ENCODE measurements at regions not wholly inside any gene's neighbourhood (a gene's known extent, or its start where the extent isn't known, plus 50 kb on each side); places are given as distances from the start of the nearest gene placed in this dataset.
A peak's percentile ranks its signal among the peaks of the same experiment; 100 is the strongest.

DNA sequence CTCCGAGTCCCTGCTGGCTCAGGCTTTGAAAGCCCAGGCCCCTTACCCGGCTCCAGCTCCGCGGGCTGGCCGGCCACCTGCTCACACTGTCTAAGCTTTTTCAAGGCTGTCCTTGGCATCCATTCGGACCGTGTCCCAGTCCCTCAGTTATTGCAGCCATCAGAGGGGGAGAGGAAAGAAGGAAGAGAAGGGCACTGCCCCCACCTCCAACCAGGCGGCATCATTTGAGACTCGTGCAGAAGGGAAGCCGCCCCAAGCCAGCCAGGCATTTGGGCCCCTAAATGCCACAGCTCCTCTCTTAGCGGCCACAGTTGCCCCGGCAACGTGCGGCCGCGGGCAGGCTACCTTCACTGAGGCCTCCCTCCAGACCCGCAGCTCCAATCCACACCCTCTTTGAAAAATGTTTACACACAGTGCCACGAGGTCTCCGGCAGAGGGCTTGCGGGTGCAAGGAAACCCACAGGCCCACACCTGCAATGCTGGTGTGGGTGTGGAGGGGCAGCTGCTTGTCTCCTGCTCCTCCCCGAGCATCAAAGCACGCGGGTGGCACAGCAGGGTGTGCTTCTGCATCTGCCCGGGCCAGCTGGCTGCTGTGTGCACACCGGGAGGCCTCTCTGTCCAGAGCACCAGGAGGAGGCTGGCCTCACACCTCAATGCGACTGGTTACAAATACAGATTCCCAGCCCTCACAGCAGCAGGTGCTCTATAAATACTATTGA lies 124.4 kb downstream of the CTTN start:
- peak; percentile 35 for DNase-seq

DNA sequence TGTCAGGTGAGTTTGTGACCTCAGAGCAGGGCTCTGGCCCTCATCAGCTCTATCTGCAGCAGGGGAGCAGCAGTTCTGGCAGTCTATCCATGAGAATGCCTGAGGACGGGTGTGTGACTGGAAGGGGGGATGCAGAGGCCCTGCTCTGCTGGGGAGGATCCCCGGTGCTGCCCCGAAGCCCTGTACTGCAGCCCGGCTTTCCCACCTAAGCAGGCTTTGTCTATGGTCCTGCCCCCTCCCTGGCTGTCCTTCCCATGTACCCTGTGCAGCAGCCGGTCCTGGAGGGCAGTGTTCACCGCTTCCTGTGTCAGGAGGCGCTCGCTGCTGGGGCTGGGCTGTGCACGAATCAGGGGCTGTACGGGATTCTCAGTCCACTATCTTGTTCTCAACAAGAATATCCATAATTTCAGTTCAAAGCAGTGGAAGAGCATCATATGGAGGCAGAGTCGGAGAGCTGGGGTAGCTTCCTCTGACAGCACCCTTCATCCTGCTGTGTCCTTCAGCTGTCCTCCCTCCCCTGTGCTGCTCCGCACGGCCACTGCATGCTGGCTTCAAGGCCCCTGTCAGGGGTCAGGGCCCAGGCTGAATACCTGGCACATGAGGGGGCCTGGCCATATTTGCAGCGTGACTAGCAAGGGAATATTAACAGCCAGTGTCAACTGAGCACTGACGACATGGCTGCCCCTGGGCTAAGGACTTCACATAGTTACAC lies 125.2 kb downstream of the CTTN start:
- no peak for DNase-seq

DNA sequence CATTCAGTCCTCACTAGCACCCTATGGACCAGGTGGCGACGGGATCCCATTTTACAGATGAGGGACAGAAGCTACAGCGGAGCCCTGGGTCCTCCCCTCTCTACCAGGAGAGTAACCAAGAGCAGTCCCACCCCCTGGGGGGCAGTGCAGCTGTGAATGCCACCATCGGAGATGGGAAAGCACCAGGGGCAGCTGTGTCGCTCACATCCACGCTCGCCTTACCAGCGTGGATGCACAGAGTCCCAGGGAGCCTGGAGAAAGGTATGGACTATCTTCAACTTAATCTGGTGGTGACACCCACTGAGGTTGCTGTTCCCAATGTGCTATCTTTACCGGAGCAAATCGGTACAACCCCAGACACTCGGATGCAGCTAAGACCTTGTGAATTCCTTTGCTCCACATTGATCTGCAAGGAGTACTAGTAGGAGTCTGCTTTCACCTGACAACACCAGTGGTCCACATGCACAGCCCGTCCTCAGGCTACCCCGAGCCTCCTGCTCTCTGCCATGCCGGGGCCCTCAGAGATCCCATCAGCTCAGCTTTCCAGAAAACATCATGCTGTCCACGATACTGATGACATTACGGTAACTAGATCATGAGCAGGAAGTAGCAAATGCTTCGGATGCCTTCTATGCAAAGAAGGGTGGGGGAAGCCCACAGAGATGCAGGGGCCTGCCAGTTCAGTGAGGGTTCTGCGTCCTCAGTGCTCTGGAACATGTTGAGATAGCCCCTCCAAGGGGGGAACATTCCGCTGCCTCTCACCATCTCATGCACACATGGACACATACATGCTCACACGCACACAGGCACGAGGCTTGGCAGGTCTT lies 126.0 kb downstream of the CTTN start:
- no peak for DNase-seq

DNA sequence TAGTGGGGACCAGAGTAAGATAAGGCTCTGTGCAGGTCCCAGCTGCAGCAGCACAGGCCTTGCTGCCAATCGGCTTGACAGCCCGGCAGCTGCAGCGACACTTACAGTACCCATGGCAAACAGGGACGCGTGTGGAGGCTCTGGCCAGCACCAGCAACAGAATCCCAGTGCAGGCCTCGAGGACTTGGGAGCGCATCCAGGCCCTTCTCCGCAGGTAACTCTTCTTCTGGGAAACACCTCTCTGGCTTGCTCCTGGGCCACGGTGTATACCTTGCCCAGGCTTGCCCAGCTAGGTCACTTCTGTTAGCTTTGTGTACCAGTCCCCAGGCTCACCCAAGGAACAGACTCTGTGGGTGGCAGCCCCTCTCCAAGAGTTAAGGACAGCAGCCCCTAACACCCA lies 126.7 kb downstream of the CTTN start:
- no peak for DNase-seq

DNA sequence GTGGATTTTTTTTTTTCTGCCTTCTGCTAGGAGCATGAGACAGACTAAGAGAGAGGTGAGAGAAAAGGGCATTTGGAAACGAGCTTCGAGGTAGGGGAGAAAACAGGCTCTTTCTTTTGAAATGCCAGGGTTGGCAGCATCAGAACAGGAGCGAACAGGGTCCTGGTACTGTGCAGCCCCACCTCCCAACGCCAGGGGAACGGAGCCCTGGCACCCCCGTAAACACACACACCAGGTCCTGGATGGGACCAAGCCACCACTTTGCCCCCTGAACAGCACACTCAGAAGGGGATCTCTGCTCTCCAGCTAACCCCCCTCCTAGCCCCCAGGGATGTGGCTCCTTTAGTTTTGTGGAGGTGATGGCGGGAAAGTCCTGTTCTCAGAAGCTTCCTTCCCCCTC lies 127.1 kb downstream of the CTTN start:
- DNase-seq, result no peak

DNA sequence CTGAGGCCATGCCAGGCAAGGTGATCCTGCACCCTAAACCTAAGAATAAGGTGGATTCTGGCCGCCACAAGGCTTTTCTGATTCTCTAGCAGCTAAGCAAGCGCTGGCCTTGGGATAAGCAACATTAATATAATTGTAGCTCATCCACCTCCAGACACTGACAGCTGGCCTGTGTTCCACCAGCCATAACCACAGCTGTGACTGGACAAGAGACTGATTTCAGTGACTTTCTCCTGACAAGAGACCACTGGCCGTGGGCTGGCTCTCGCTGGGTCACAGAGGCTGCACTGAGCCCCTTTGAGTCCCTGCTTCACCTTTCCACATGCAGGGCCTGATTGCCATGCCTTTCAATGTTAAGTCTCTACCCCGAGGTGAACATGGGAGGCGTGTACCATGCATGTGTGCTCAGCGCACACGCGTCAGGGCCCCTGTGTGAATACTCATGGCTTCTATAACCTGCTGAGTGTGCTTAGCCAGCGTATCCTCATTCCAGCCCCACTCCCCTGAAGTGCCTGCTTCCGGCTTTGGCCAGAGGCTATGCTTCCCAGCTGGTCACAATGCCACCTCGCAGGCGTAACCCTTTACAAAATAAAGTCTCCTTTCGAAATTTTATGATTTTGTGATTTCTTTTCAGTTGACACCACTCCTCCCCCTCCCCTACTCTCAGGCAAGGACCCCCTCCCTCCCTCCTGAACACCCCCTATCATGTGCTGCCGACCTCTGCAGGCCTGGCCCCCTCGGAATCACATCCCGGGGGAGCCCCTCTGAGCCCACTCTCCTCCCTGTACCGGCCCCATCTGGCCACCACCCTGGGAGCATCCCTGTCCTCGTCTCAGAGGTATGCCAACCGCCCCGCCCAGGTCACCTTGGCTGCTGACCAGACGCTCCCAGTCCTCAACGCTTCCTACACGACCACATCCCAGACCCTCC lies 128.1 kb downstream of the CTTN start:
- DNase-seq, result peak; percentile 40

DNA sequence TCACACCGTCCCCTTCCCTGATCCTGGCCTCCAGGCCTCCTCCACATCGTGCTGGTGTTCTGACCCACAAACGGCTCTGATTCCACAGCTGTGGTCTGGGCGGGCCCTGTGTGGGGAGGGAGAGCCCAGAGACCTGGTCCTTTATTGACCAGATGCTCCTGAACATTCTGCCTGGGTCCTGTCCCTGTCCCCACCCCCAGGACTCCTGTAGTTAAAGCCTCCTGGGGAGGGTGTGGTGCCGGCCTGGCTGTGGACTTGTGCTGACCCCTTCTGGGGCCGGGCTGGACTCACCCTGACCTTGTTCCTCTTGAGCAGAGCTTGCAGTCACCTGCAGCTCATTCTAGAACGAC lies 128.7 kb downstream of the CTTN start:
- no peak for DNase-seq

DNA sequence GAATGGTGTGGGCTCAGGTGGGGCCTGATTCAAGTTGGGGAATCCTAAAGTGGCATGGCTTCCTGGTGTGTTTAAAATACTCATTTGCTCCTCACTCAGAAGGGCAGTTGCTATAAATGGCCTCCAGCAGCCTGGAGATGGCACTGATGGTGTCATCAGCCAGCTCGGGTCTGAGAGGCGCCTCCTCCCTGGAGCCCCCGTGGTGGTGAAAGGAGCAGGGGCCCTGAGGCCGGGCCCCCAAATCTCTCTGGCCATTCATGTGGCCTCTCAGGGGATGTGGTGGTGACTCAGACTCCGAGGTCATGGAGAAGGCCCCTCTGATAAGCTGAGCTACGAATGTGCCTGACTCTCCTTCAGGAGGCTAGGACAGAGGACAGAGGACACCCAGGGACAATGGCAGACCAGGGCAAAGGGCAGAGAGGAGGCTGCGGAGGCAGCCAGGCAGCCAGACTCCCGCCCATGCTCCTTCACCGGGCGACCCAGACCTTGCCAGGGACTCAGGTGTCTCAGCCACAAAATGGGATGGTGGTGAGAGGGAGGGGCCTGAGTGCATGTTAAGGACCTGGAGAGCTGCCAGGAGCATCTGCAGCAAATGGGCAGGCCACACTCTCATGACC lies 129.2 kb downstream of the CTTN start:
- DNase-seq, result no peak

DNA sequence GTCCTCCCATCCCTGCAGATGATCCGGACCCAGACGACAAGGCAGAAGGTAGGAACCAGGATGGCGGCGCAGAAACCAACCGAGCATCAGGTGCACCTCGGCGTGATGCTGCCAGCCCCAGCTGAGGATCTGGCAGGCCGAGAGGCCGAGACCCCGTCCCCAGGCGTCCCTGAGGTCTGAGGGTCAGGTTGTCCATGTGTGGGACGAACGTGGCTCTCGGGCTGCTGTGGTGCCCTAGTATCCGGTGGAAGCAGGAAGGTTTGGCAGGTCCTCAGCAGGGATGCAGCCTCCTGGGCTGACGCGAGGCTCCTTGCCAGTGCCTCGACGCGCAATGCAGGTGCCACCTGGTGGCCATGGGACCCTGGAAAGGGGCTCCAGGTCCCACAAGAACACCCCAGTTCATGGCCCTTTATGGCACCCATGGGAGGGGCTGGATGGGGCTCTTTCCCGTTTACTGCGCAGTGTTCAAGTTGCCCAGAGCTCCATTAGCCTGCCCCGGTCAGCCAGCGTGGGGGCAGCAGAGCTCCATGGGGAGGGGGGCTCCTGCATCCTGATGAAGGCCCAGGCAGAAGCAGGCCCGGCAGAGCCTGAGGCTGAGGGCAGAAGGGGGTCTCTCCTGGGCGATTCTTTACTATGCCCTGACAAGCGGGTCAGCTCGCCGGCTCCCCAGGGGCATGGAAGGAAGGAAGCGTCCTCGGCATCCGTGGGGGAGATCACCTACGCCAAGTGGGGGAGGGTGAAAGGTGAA lies 129.9 kb downstream of the CTTN start:
- no peak for DNase-seq

DNA sequence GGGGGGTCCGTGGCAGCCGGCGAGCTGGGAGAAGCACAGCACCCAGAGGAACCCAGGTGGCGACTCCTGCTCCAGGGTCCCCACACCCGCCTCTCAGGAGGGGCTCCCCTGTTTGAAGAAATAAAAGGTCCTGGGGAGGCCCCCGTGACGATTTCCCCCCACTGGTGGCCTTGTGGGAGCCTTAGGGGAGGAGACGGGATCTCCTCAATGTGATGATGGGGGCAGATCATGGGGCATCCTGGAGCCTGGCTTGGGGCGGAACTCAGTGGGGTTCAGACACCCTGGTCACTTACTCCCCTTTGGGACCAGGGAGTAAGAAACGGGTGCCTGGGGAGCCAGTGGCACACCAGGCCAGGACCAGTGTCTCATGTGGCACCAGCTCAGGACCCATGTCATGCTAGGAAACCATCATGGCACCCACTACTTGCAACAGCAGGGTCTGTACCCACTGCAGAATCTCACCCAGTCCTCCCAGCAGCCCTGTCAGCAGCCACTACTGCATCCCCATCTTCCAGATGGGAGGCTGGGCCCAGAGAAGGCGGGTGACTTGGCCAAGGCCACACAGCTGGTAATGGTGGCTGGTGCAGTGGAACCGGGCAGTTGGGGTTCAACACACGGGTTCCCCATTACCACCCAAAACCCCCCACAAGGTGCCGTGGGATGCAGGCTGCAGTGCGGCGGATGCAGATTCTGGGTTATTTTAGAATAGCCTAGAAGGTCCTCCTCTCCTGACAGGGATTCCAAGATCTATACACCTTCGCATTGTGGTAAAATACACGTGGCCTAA lies 130.7 kb downstream of the CTTN start:
- no peak for DNase-seq

DNA sequence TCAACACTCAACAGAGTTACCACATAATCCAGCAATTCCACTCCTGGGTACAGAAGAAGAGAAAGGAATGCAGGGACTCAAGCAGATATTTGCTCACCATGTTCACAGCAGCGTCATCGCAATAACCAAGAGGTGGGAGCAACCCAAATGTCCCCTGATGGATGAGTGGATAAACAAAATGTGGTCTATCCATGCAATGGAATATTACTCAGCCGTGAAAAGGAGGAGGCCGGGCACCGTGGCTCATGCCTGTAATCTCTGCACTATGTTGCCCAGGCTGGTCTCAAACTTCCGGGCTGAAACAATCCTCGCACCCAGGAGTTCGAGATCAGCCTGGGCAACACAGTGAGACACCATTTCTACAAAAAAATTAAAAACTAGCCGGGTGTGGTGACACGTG lies 131.7 kb downstream of the CTTN start:
- DNase-seq, result no peak

DNA sequence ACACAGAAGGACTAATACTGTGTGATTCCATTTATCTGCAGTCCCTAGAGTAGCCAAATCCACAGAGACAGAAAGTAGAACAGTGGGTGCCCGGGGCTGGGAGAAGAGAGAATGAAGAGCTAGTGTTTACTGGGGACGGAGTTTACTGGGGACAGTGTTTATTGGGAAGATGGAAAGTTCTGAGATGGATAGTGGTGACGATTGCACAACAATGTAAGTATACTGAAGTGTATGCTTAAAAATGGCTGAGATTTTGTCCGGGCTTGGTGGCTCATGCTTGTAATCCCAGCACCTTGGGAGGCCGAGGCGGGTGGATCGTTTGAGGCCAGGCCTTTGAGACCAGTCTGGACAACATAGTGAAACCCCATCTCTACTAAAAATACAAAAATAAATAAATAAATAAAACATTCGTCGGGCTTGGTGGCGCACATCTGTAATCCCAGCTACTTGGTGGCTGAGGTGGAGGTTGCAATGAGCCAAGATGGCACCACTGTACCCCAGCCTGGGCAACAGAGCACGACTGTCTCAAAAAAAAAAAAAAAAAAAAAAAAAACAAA lies 132.4 kb downstream of the CTTN start:
- no peak for DNase-seq

DNA sequence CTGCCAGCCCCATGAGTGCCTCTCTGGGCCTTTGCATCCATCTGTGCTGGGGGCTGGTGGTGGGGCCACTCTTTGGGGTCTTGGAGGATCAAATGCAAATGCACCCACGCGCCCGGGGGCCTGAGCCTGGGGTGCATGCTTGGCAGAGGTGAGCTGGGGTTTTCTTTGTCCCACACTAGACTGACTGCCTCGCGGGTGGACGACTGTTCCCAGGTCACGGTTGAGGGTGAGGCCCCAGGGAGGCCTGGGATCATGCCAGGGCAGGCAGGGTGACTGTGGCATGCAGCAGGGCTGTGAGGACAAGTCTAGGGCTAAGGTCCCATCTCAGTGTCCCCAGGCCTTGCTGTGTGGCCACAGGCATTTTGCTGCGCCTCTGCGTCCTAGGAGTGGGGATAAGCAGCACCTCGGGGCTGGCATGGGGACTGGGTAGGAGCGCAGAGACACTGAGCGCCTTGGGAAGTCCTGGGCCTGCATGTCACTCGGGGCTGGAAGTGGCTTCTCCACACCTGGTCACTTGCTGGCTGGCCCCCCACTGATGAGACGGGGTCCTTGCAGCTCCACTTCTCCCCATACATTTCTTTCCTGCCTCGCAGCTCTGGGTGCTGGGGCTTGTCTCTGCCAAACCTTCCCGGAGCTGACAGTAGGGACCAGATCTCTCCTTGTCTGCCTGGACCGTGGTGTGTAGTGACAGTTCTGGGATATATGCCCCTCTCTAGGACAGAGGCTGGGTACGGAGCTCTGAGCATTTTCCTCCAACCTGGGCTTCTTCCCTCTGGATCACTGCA lies 133.1 kb downstream of the CTTN start:
- no peak for DNase-seq

DNA sequence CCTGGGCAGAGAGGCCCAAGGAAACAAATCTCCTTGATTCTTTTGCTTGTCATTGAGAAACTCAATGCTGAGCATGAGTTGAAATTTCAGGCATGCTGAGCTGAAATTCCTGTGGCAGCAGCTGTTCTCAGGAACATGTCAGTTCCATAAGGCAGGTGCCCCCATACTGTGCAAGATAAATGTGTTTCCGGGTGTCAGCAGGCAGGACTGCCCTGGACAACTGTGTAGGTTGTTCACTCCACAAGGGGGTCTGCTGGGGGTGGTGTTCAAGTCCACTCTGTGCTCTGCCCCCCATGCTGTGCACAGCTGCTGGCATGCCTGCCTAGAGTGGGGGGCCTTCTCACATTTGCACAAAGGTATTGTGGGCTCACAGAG lies 133.7 kb downstream of the CTTN start:
- DNase-seq, result no peak

DNA sequence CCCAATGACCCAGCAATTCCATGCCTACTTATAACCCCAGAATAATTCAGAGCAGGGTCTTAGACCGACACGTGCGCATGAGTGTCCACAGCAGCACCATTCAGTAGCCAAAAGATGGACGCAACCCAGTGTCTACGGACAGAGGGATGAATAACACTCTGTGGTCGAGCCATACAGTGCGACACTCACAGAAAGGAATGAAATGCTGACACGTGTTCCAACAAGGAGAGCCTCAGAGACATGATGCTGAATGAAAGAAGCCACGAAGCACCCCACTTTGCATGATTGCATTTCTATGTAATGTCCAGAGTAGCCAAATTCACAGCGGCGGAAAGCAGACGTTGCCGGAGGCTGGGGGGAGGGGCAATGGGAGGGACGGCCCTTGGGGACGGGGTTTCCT lies 134.4 kb downstream of the CTTN start:
- no peak for DNase-seq

DNA sequence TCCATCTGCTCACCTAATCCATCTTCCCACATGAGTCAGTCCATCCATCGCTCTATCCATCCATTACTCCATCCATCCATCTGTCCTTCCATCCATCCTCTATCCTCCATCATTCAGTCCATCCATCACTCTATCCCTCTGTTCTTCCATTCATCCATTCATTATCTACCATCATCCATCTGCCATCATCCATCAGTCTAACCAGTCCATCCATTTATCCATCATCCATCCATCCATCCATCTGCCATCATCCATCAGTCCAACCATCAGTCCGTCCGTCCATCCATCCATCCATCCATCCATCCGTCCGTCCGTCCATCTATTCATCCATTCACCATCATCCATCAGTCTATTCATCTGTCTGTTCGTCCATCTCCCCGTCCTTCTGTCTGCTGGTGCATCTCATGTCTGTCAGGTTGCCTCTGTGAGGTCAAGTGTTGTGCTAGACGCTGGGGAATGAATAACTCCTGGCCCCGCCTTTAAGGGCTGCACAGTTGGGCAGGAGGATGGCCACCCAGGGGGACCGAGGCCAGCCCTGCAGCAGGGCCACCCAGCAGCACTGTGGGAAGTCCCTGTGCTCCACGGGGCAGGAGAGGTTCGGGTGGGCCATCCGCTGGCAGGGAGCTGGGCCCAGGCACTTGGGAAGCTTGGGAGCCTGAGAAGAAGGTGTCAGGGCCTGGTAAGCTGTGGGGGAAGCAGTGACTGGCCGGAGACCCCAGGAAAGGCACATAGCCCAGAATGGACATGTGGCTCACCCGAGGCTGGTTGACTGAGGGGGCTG lies 137.1 kb downstream of the CTTN start:
- no peak for DNase-seq

DNA sequence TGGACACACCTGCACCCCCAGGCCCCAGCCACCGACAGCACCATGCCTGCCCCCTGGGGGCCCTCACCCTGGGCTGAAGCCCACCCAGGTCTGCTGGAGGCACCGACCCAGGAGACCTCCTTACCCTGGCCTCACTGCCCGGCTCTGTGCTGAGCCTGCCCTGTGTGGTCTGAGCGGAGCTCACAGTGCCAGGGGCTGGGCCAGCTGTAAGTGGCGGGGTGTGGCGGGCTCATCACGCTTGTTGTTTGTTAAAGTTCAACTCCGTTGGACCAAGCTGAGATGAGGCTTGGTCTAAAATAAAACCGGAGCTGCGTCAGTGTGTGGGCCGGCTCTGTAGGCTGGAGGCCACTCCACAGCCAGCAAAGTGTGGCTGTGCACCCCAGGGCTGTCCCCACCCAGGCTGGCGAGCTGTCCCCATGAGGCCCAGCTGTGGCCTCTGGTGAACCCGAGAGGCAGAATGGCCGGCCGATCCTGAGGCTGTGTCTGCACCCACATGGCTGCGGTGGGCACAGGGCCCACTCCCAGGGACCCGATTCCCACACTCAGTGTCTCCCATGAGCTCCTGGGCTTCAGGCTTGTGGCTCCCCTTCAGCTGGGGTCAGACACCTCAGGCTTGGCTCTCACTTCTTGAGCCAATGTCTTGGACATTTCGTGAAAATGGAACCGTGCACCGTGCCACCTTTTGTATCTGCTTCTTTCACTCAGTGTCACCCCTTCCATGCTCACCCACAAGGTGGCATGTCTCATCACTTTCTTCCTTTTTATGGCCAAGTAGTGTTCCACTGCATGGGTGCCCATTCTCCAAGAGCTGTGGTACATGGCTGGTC lies 137.9 kb downstream of the CTTN start:
- DNase-seq, result no peak

Data from NCI-H82 (cell line).